SK-N-SH treated with all-trans-retinoic acid at 6 μM for 48 hours (cell line): ENCODE measurements at regions not wholly inside any gene's neighbourhood (a gene's known extent, or its start where the extent isn't known, plus 50 kb on each side); places are given as distances from the start of the nearest gene placed in this dataset.

Experiments used
- OSR1 ChIP-seq: fragments of 250-450 bp; sonication (Bioruptor Pico); IDR thresholded peaks from 2 replicates; pipeline ENCODE4 v1.8.0; 2022; ENCODE audit warnings: moderate library complexity, mild to moderate bottlenecking, inconsistent platforms
- PATZ1 ChIP-seq: fragments of 250-450 bp; sonication (Bioruptor Pico); IDR thresholded peaks from 2 replicates; pipeline ENCODE4 v1.8.0; 2020; ENCODE audit warnings: mild to moderate bottlenecking, moderate library complexity, borderline replicate concordance
- RARB ChIP-seq: fragments of 250-450 bp; sonication (Bioruptor Pico); IDR thresholded peaks from 2 replicates; pipeline ENCODE4 v1.8.0; 2021; ENCODE audit warnings: mild to moderate bottlenecking, moderate library complexity
- TOX ChIP-seq: fragments of 250-450 bp; sonication (Bioruptor Pico); IDR thresholded peaks from 2 replicates; pipeline ENCODE4 v1.8.0; 2021; ENCODE audit warnings: mild to moderate bottlenecking, moderate library complexity, borderline replicate concordance
- ZFP3 ChIP-seq: fragments of 250-450 bp; sonication (Bioruptor Pico); IDR thresholded peaks from 2 replicates; pipeline ENCODE4 v1.5.0; 2020; ENCODE audit warnings: mild to moderate bottlenecking, moderate library complexity
- ZFP30 ChIP-seq: fragments of 450-650 bp; formaldehyde crosslinking; IDR thresholded peaks from 2 replicates; pipeline ENCODE4 v1.5.0; 2022; ENCODE audit warnings: mild to moderate bottlenecking, moderate library complexity
- ZNF565 ChIP-seq: fragments of 450-650 bp; formaldehyde crosslinking; conservative IDR thresholded peaks from 2 replicates; pipeline ENCODE4 v1.5.0; 2020; ENCODE audit warnings: low read depth, mild to moderate bottlenecking, moderate library complexity
- TF ChIP-seq, protein P1 (sequence below): fragments of 250-450 bp; sonication (Bioruptor Pico); IDR thresholded peaks from 2 replicates; pipeline ENCODE4 v1.5.1; 2020; ENCODE audit warnings: low read depth, mild to moderate bottlenecking, moderate library complexity

DNA sequence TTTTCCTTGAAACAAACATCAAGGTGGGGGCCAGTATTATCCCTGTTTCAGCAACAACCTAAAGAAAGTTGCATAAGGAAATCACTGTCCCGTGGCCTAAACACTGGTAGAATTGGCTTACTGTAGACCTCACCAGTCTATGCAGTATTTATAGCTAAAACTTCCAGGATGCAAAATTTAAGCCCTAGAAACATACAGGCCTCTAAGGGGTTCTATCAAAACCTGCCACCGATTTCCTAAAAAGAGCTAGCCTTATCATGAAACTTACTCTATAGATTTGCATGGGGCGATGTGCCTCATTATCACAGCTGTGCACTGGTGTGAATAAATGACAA, 84.3 kb upstream of the FOXQ1 start:
- TF ChIP-seq TOX (CRISPR knock-in tag) (no peak), RARB (CRISPR knock-in tag) (no peak), ZNF565 (CRISPR knock-in tag) (no peak), ZFP30 (CRISPR knock-in tag) (no peak), PATZ1 (no peak), ZFP3 (no peak), OSR1 (no peak)
- TF ChIP-seq, protein P1, sequence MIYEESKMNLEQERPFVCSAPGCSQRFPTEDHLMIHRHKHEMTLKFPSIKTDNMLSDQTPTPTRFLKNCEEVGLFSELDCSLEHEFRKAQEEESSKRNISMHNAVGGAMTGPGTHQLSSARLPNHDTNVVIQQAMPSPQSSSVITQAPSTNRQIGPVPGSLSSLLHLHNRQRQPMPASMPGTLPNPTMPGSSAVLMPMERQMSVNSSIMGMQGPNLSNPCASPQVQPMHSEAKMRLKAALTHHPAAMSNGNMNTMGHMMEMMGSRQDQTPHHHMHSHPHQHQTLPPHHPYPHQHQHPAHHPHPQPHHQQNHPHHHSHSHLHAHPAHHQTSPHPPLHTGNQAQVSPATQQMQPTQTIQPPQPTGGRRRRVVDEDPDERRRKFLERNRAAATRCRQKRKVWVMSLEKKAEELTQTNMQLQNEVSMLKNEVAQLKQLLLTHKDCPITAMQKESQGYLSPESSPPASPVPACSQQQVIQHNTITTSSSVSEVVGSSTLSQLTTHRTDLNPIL (CRISPR knock-in tag), result no peak
